Epithelial cell of prostate (primary cell): ENCODE measurements at regions not wholly inside any gene's neighbourhood (a gene's known extent, or its start where the extent isn't known, plus 50 kb on each side); places are given as distances from the start of the nearest gene placed in this dataset.

Source experiments
- DNase-seq: peaks from one replicate; pipeline ENCODE4 v3.0.0-alpha.2; 2011; ENCODE audit warnings: low read depth, low spot score
- H3K27ac ChIP-seq: fragments of 450-650 bp; 2 replicates; pipeline ENCODE4 v1.5.1; 2017; ENCODE audit warnings: mild to moderate bottlenecking

- no peak overlapping the region for H3K27ac ChIP-seq
- no peak for DNase-seq
Observed at GRCh38 chr10:111199587-111199986, 122.8 kb downstream of the ADRA2A start.

GRCh38 chr10:111200505-111201186, 123.8 kb downstream of the ADRA2A start:
- H3K27ac ChIP-seq = no peak overlapping the region
- no peak for DNase-seq

GRCh38 chr10:111203615-111204014, 126.8 kb downstream of the ADRA2A start:
- H3K27ac ChIP-seq = no peak overlapping the region
- DNase-seq = no peak

GRCh38 chr10:111204838-111205237, 128.0 kb downstream of the ADRA2A start:
- H3K27ac ChIP-seq = no peak overlapping the region
- DNase-seq = no peak

GRCh38 chr10:111206521-111206920, 129.7 kb downstream of the ADRA2A start:
- DNase-seq = no peak
- no peak overlapping the region for H3K27ac ChIP-seq

GRCh38 chr10:111207500-111207899, 130.7 kb downstream of the ADRA2A start:
- no peak for DNase-seq
- no peak overlapping the region for H3K27ac ChIP-seq

- H3K27ac ChIP-seq = no peak overlapping the region
- DNase-seq = no peak
Observed at GRCh38 chr10:111208951-111209350, 132.1 kb downstream of the ADRA2A start.

- H3K27ac ChIP-seq = no peak overlapping the region
- DNase-seq = no peak
Observed at GRCh38 chr10:111209692-111210091, 132.9 kb downstream of the ADRA2A start.

GRCh38 chr10:111211241-111211640, 134.4 kb downstream of the ADRA2A start:
- no peak overlapping the region for H3K27ac ChIP-seq
- no peak for DNase-seq

GRCh38 chr10:111211706-111212105, 134.9 kb downstream of the ADRA2A start:
- no peak overlapping the region for H3K27ac ChIP-seq
- peak; percentile 2 for DNase-seq

GRCh38 chr10:111221682-111222480, 145.1 kb downstream of the ADRA2A start:
- no peak for DNase-seq
- H3K27ac ChIP-seq = no peak overlapping the region

- no peak overlapping the region for H3K27ac ChIP-seq
- DNase-seq = no peak
Observed at GRCh38 chr10:111222961-111223360, 146.1 kb downstream of the ADRA2A start.

- H3K27ac ChIP-seq = no peak overlapping the region
- no peak for DNase-seq
Observed at GRCh38 chr10:111231779-111232178, 154.9 kb downstream of the ADRA2A start.

GRCh38 chr10:111233439-111233838, 156.6 kb downstream of the ADRA2A start:
- H3K27ac ChIP-seq = no peak overlapping the region
- DNase-seq = no peak

- no peak for DNase-seq
Observed at GRCh38 chr10:111234234-111234913, 157.5 kb downstream of the ADRA2A start.

GRCh38 chr10:111234914-111235302, 158.1 kb downstream of the ADRA2A start:
- H3K27ac ChIP-seq = no peak overlapping the region
- no peak for DNase-seq

More at GRCh38 chr10:111234234-111234913, 157.5 kb downstream of the ADRA2A start:
- no peak overlapping the region for H3K27ac ChIP-seq

GRCh38 chr10:111240348-111240747, 163.5 kb downstream of the ADRA2A start:
- no peak overlapping the region for H3K27ac ChIP-seq
- DNase-seq = no peak

GRCh38 chr10:111243126-111243525, 166.3 kb downstream of the ADRA2A start:
- DNase-seq = no peak
- no peak overlapping the region for H3K27ac ChIP-seq

- no peak overlapping the region for H3K27ac ChIP-seq
- no peak for DNase-seq
Observed at GRCh38 chr10:111246136-111246535, 169.3 kb downstream of the ADRA2A start.

GRCh38 chr10:111246814-111247452, 170.1 kb downstream of the ADRA2A start:
- DNase-seq = no peak
- H3K27ac ChIP-seq = no peak overlapping the region
